GM12872 (cell line): ENCODE measurements at regions not wholly inside any gene's neighbourhood (a gene's known extent, or its start where the extent isn't known, plus 50 kb on each side); places are given as distances from the start of the nearest gene placed in this dataset.

ENCODE experiments used
- CTCF ChIP-seq: IDR thresholded peaks from 3 replicates; pipeline ENCODE4 v1.5.1; 2011; ENCODE audit warnings: low read depth, mild to moderate bottlenecking, low read length, moderate library complexity; ENCODE audit not compliant: insufficient read depth

- TF ChIP-seq CTCF, result no peak
Observed at GRCh38 chr2:147575106-147575505, 269.7 kb upstream of the ACVR2A start.

- no peak for TF ChIP-seq CTCF
Observed at GRCh38 chr2:147572622-147573021, 272.2 kb upstream of the ACVR2A start.

- TF ChIP-seq CTCF, result no peak
Observed at GRCh38 chr2:147569426-147569825, 275.4 kb upstream of the ACVR2A start.

GRCh38 chr2:147568109-147568508 is 276.7 kb upstream of the ACVR2A start:
- no peak for TF ChIP-seq CTCF

GRCh38 chr2:147567136-147567535 is 277.7 kb upstream of the ACVR2A start:
- TF ChIP-seq CTCF, result no peak

GRCh38 chr2:147560810-147561535 is 283.9 kb upstream of the ACVR2A start:
- no peak for TF ChIP-seq CTCF

GRCh38 chr2:147559070-147559725 is 285.6 kb upstream of the ACVR2A start:
- TF ChIP-seq CTCF, result no peak
